ENCODE measurements at regions not wholly inside any gene's neighbourhood (a gene's known extent, or its start where the extent isn't known, plus 50 kb on each side); places are given as distances from the start of the nearest gene placed in this dataset.

DNA sequence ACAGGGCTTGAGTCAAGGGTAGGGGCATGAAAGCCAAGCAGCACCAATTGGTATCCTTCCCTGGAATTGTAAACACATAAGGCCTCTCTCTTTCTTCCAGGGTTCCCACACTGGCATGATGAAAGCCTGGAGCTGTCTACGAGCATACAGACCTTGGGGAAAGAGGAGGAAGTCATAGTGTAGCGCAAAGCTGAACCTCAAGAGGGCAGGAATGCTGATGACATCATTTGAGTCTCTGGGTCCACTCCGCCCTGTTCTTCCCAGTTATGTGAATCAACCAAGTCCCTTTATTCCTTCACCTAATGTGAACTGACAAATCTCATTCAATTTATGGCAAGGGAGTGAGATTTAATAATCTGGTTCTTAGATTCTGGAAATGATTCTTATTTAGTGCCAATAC, 266.4 kb upstream of the NCAM1 start:
- Histone ChIP-seq H3K9ac (ENCODE audit: low read depth in 1 of 2, low read length in 2 of 2) (no peak overlapping the region), H3K9me3 (ENCODE audit: control insufficient read depth in 4 of 4, low read length in 3 of 4) (no peaks in the 10 kb centered on the region), H3K36me3 (ENCODE audit: control insufficient read depth in 4 of 4, insufficient read depth in 3 of 4, low read depth in 1 of 4, low read length in 3 of 4) (no peaks in the 10 kb centered on the region), H3K27ac (ENCODE audit: low read depth in 1 of 2, low read length in 2 of 2) (no peak overlapping the region), H3K4me3 (ENCODE audit: low read depth in 1 of 3, low read length in 3 of 3) (no peak overlapping the region), H3K27me3 (ENCODE audit: control insufficient read depth in 4 of 4, insufficient read depth in 4 of 4, low read length in 3 of 4) (peaks cover 0 to 5% (median 2%) of the 10 kb centered on the region in 4 donors), H3K4me1 (ENCODE audit: control insufficient read depth in 4 of 4, insufficient read depth in 4 of 4, low read length in 3 of 4) (no peaks in the 10 kb centered on the region)
- WGBS = 83% methylated on average over 3 of the region's 3 CpGs
- no peak for TF ChIP-seq JUND (IDR thresholded peaks at IDR 0.05)
- no peak for TF ChIP-seq YY1 (IDR thresholded peaks at IDR 0.05)
- TF ChIP-seq RXRA (IDR thresholded peaks at IDR 0.05) = no peak
- no peak for TF ChIP-seq FOXA1 (IDR thresholded peaks at IDR 0.05)
- TF ChIP-seq HNF4A (conservative IDR thresholded peaks at IDR 0.05) = no peak
- TF ChIP-seq FOXA2 (IDR thresholded peaks at IDR 0.05) = no peak
- TF ChIP-seq GABPA (IDR thresholded peaks at IDR 0.05 in 1 of 2, conservative IDR thresholded peaks at IDR 0.05 in 1 of 2) = no peak
- TF ChIP-seq SP1 (IDR thresholded peaks at IDR 0.05) = no peak
- DNase-seq (ENCODE audit: low spot score) = no peak

DNA sequence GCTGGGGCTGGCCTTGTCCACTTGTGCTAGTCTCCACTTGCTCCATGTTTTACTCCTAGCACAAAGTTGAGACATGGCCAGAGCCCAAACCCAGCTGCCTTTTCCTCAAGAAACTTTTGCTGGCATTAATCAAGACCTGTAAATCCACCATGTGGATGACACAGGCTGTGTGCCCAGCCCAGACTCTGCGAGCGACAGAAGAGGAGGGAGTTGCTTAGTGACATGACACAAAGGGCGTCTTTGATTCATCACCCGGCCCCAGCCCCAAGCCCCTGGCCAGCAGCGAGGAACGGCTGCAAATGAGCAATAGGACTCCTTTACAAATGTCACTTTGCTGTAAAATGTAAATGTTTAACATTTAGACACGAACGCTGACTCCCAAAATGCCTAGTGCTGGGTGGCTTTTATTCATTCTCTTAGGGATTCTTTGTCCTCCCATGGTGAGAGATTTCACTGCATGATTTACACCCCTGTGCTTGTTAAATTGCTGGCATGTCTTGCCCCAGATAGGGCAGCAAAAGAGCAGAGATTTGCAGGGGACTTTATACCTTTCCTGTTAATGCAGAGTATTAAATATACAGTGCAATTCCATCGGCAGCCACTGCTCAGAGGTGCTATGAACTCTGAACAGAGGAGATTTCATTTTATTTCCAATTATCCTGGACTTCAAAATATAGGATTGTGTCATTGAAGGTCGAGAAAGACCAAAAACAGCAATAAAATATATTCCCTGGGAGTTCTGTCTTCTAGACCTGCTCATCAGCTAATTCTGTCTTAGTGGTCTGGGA, 263.6 kb upstream of the NCAM1 start:
- Histone ChIP-seq H3K4me1 (ENCODE audit: control insufficient read depth in 4 of 4, insufficient read depth in 4 of 4, low read length in 3 of 4) (no peaks in the 10 kb centered on the region), H3K36me3 (ENCODE audit: control insufficient read depth in 4 of 4, insufficient read depth in 3 of 4, low read depth in 1 of 4, low read length in 3 of 4) (no peaks in the 10 kb centered on the region), H3K9me3 (ENCODE audit: control insufficient read depth in 4 of 4, low read length in 3 of 4) (no peaks in the 10 kb centered on the region), H3K27ac (ENCODE audit: low read depth in 1 of 2, low read length in 2 of 2) (no peak overlapping the region), H3K4me3 (ENCODE audit: low read depth in 1 of 3, low read length in 3 of 3) (no peak overlapping the region), H3K27me3 (ENCODE audit: control insufficient read depth in 4 of 4, insufficient read depth in 4 of 4, low read length in 3 of 4) (peaks cover 0 to 3% (median 0%) of the 10 kb centered on the region in 4 donors), H3K9ac (ENCODE audit: low read depth in 1 of 2, low read length in 2 of 2) (no peak overlapping the region)
- no peak for DNase-seq (ENCODE audit: low spot score)
- no peak for TF ChIP-seq JUND (IDR thresholded peaks at IDR 0.05)
- TF ChIP-seq TAF1 (conservative IDR thresholded peaks at IDR 0.05) = no peak
- TF ChIP-seq, protein P1, sequence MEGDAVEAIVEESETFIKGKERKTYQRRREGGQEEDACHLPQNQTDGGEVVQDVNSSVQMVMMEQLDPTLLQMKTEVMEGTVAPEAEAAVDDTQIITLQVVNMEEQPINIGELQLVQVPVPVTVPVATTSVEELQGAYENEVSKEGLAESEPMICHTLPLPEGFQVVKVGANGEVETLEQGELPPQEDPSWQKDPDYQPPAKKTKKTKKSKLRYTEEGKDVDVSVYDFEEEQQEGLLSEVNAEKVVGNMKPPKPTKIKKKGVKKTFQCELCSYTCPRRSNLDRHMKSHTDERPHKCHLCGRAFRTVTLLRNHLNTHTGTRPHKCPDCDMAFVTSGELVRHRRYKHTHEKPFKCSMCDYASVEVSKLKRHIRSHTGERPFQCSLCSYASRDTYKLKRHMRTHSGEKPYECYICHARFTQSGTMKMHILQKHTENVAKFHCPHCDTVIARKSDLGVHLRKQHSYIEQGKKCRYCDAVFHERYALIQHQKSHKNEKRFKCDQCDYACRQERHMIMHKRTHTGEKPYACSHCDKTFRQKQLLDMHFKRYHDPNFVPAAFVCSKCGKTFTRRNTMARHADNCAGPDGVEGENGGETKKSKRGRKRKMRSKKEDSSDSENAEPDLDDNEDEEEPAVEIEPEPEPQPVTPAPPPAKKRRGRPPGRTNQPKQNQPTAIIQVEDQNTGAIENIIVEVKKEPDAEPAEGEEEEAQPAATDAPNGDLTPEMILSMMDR (IDR thresholded peaks at IDR 0.05; ENCODE audit: low read depth, low read length, missing input control) = no peak
- TF ChIP-seq, protein P2, sequence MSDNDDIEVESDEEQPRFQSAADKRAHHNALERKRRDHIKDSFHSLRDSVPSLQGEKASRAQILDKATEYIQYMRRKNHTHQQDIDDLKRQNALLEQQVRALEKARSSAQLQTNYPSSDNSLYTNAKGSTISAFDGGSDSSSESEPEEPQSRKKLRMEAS (IDR thresholded peaks at IDR 0.05) = no peak
- TF ChIP-seq HNF4A (conservative IDR thresholded peaks at IDR 0.05) = no peak
- no peak for TF ChIP-seq FOXA1 (IDR thresholded peaks at IDR 0.05)
- TF ChIP-seq NR2F2 (IDR thresholded peaks at IDR 0.05) = no peak
- 49% methylated on average over 10 of the region's 10 CpGs for WGBS

DNA sequence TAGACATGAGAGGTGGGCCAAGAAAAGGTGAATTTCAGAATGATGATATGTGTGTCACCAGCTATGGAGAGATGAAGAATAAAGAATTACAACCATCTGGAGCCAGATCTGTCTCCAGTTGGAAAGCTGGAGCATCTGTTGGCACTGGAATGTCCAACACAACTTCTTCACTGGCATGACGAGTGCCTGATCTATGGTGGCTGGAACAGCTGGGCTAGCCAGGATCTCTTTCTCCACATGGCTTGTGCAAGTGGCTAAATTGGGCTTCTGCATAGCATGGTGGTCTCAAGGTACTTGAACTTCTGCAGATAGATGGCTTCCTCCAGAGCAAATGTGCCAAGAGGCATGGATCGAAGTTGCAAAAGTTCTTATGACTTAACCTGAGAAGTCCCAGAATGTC, 256.1 kb upstream of the NCAM1 start:
- H3K4me1 ChIP-seq (ENCODE audit: control insufficient read depth in 4 of 4, insufficient read depth in 4 of 4, low read length in 3 of 4) = no peaks in the 10 kb centered on the region
- H3K36me3 ChIP-seq (ENCODE audit: control insufficient read depth in 4 of 4, insufficient read depth in 3 of 4, low read depth in 1 of 4, low read length in 3 of 4) = no peaks in the 10 kb centered on the region
- no peak for DNase-seq (ENCODE audit: low spot score)
- no peak overlapping the region for H3K27ac ChIP-seq (ENCODE audit: low read depth in 1 of 2, low read length in 2 of 2)
- no peak overlapping the region for H3K9ac ChIP-seq (ENCODE audit: low read depth in 1 of 2, low read length in 2 of 2)
- no peak overlapping the region for H3K4me3 ChIP-seq (ENCODE audit: low read depth in 1 of 3, low read length in 3 of 3)
- WGBS = 83% methylated on average over 2 of the region's 2 CpGs
- H3K9me3 ChIP-seq (ENCODE audit: control insufficient read depth in 4 of 4, low read length in 3 of 4) = peaks cover 0 to 10% (median 4%) of the 10 kb centered on the region in 4 donors
- H3K27me3 ChIP-seq (ENCODE audit: control insufficient read depth in 4 of 4, insufficient read depth in 4 of 4, low read length in 3 of 4) = no peaks in the 10 kb centered on the region
- TF ChIP-seq, protein P3, sequence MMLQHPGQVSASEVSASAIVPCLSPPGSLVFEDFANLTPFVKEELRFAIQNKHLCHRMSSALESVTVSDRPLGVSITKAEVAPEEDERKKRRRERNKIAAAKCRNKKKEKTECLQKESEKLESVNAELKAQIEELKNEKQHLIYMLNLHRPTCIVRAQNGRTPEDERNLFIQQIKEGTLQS (IDR thresholded peaks at IDR 0.05) = no peak
- TF ChIP-seq HNF4A (conservative IDR thresholded peaks at IDR 0.05) = no peak
- TF ChIP-seq, protein P2 (IDR thresholded peaks at IDR 0.05) = no peak
- TF ChIP-seq HNF4G (IDR thresholded peaks at IDR 0.05) = no peak
- TF ChIP-seq, protein P4, sequence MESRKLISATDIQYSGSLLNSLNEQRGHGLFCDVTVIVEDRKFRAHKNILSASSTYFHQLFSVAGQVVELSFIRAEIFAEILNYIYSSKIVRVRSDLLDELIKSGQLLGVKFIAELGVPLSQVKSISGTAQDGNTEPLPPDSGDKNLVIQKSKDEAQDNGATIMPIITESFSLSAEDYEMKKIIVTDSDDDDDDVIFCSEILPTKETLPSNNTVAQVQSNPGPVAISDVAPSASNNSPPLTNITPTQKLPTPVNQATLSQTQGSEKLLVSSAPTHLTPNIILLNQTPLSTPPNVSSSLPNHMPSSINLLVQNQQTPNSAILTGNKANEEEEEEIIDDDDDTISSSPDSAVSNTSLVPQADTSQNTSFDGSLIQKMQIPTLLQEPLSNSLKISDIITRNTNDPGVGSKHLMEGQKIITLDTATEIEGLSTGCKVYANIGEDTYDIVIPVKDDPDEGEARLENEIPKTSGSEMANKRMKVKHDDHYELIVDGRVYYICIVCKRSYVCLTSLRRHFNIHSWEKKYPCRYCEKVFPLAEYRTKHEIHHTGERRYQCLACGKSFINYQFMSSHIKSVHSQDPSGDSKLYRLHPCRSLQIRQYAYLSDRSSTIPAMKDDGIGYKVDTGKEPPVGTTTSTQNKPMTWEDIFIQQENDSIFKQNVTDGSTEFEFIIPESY (IDR thresholded peaks at IDR 0.05) = no peak
- TF ChIP-seq, protein P1 (IDR thresholded peaks at IDR 0.05; ENCODE audit: low read depth, low read length, missing input control) = no peak
- no peak for TF ChIP-seq GABPA (IDR thresholded peaks at IDR 0.05 in 1 of 2, conservative IDR thresholded peaks at IDR 0.05 in 1 of 2)
- TF ChIP-seq, protein P5, sequence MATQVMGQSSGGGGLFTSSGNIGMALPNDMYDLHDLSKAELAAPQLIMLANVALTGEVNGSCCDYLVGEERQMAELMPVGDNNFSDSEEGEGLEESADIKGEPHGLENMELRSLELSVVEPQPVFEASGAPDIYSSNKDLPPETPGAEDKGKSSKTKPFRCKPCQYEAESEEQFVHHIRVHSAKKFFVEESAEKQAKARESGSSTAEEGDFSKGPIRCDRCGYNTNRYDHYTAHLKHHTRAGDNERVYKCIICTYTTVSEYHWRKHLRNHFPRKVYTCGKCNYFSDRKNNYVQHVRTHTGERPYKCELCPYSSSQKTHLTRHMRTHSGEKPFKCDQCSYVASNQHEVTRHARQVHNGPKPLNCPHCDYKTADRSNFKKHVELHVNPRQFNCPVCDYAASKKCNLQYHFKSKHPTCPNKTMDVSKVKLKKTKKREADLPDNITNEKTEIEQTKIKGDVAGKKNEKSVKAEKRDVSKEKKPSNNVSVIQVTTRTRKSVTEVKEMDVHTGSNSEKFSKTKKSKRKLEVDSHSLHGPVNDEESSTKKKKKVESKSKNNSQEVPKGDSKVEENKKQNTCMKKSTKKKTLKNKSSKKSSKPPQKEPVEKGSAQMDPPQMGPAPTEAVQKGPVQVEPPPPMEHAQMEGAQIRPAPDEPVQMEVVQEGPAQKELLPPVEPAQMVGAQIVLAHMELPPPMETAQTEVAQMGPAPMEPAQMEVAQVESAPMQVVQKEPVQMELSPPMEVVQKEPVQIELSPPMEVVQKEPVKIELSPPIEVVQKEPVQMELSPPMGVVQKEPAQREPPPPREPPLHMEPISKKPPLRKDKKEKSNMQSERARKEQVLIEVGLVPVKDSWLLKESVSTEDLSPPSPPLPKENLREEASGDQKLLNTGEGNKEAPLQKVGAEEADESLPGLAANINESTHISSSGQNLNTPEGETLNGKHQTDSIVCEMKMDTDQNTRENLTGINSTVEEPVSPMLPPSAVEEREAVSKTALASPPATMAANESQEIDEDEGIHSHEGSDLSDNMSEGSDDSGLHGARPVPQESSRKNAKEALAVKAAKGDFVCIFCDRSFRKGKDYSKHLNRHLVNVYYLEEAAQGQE (IDR thresholded peaks at IDR 0.05) = no peak
- no peak for TF ChIP-seq SP1 (IDR thresholded peaks at IDR 0.05)

All from liver (tissue), 8 donors.